Inferior parietal cortex (tissue), 1 donor: ENCODE measurements at regions not wholly inside any gene's neighbourhood (a gene's known extent, or its start where the extent isn't known, plus 50 kb on each side); places are given as distances from the start of the nearest gene placed in this dataset.
"Not testable (repeated sequence)": the region's sequence is repeated elsewhere in the genome, so short reads cannot be mapped to it uniquely, and the experiment has no call there.

Experiments
- DNase-seq: peaks from one replicate; pipeline ENCODE4 v3.0.0-alpha.2; 2016; ENCODE audit errors: extremely low spot score

DNA sequence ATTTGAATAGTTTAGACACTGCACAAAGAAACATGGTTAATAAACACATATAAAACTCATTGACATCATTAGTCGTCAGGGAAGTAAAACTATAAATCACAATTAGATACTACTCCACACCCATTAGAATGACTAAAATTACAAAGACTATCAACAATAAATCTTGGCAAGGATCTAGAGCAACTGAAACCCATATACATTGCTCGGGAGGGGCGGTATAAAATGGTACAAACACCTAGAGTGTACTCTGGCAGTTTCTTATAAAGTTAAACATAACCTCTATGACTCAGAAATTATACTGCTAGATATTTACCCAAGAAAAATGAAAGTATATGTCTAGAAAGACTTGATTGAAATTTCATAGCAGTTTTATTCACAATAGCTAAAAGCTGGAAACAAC, 434.2 kb downstream of the RWDD3 start:
- no peak for DNase-seq

DNA sequence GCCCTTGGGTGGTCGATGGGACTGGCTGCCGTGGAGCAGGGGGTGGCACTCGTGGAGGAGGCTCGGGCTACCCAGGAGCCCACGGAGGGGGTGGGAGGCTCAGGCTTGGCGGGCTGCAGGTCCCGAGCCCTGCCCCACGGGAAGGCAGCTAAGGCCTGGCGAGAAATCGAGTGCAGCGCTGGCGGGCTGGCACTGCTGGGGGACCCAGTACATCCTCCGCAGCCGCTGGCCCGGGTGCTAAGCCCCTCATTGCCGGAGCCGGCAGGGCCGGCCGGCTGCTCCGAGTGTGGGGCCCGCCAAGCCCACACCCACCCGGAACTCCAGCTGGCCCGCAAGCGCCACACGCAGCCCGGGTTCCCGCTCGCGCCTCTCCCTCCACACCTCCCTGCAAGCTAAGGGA, 435.6 kb downstream of the RWDD3 start:
- DNase-seq: not testable (repeated sequence)

DNA sequence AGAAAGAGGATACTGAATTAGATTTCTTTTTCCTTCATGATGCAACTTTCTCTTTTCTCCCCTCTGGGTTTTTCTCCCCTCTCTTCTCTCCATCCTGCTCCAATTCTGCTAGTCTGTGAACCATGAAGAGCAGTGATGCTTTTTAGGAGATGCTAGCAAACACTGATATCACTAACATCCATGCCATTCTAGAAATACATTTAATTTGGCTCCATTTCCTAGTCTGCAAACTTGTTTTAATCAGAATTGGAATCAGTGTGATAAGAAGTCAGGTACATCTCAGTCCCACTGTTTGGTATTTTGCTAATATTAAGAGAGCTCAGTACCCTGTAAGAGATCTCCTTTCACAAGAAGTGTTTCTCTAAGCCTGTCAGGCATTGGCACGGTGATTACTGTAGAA, 437.1 kb downstream of the RWDD3 start:
- DNase-seq: no peak

DNA sequence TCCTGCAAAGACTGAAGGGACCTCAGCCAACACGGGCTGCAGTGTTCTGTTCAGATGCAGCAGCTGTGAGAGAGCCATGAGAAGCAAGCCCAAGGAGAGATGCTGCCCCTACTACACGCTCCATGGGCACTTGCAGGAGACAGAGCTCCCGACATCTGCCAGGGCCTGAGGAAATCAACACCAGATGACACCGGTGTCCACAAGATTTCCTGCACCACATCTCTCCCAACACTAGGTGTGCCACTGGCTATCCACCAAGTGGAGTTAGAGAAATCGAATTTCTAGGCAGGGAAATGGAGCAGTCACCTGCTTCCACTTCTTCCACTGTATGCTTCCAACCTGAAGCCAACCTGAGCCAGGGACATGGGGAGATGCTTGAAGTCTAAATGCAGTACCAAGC, 445.3 kb downstream of the RWDD3 start:
- no peak for DNase-seq

DNA sequence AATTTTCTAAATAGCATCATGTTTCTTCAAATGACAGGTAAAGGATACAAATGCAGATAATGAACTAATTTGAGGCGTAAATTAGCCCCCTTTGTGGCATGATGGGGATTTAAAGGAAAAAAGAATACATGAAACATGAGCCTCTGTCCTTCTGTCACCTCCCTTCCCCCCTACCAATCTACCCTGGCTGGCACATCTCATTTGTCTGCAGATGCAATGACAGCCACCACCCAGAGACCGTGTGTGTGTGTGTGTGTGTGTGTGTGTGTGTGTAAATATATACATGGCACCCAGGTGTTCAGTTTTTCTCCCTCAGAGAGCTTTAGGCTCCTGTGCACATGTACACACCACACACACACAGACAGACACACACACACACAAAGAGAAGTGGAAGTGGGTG, 451.1 kb downstream of the RWDD3 start:
- no peak for DNase-seq

DNA sequence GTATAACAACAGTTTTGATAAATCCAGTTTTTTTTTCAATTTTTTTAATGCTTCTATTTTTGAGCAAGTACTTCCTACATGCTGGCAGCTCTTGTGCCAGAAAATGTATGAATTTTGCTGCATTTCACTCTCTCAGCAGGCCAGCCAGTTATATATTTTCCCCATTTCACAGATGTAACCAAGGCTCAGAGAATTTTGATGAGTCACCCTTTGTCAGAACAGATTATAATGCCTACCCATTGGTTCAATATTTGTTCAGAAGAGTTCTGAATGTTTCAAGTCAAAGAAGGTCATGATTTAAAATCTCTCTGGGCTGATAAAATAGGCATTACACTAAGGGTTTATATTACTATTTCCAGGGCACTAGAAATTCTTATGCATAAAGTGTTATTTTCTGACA, 452.2 kb downstream of the RWDD3 start:
- DNase-seq: no peak

DNA sequence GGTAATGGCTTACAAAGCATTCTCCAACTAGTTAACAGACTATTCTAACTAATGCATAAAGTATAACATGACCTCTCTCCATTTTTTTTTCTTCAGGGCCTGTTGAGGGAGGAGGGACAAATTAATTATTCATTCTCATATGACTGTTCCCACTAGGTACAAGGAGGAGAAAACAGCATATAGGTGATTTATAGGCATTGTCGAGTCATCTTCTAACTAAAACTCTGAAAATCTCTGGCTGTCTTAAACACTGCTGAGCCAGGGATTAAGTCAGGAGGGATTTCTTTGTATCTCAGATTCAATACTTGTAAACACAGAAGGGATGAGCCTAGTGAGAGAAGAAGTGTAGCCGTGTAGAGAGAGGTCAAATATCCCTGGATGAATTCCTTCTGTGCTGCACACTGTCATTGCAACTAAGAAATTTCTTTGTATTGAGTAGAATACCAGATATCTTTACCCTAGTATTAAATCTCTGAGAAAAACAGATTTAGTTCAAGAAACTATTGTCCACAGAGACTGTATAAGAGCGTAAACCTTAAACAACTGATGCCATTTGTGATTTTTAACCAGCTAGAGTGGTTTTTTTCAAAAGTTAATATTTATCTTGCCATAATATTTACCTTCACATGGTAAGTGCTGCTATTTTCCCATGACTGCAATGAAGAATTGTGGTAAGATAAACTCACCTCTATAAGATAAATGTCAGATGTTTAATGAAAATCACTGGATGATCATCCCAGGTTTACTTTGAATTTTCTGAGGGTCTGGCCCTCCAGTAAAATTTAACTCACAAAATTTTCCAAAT, 465.3 kb downstream of the RWDD3 start:
- DNase-seq: no peak

DNA sequence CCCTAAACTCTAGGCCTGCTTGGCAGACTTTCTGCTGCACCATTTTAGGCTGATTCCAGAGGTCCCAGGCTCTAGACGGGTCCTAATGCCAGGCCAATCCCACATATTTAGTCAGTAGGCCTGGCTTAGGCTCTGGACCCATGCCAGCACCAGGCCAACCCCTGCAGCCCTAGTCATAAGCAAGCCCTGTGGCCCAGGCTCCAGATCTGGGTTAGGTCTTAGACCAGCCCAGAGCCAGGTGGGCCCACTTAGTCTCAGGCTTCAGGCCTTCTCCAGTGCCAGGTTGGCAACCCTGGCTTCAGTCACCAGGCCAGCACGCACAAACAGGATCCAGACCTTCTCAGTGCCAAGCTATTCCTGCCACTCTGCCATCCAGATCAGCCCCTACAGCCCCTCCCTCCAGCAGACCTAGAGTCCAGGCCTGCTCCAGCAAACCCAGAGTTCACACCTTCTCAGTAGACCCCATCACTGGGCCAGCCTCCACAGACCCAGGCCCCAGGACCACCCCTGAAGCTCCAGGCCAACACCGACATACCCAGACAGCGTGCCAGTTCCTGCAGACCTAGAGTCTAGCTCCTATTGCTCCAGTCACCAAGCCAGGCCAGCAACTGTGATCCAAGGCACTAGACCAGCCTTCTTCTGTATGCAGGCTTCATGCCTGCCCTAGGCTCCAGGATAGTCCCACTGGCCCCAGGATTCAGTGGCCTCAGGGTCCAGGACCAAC, 467.6 kb downstream of the RWDD3 start:
- DNase-seq: no peak

DNA sequence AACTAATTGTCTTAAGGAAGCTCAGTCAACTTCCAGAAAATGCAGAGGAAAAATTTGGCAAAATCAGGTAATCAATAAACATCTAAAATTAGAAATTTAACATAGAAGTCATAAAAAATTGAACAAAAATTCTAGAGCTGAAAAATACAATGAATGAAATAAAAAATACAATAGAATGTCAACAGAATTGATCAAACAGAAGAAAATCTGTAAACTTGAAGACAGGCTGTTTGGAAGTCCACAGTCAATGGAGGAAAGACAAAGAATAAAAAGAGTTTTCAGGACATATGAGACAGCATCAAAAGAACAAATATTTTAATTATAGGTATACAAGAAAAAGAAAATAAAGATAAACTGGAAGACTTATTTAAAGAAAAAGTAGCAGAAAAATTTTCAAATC, 469.0 kb downstream of the RWDD3 start:
- no peak for DNase-seq

DNA sequence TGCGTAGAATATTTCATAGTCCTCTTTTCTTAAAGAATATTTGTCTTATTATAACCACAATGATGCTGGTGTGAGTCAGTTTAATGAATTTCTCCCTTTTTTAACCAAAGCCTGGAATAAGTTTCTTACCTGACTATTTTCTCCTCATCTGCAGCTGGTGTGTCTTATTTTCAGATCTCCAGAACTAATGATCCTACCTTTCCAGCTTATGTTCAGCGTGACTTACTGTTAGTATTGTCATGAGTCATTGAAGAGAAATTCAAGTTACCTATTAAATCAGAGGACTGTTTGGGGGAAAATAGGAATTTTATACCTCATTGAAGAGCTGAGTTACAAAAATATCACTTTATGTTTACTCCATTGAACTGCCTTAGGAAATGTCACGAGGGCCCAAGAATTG, 482.1 kb downstream of the RWDD3 start:
- DNase-seq: no peak

DNA sequence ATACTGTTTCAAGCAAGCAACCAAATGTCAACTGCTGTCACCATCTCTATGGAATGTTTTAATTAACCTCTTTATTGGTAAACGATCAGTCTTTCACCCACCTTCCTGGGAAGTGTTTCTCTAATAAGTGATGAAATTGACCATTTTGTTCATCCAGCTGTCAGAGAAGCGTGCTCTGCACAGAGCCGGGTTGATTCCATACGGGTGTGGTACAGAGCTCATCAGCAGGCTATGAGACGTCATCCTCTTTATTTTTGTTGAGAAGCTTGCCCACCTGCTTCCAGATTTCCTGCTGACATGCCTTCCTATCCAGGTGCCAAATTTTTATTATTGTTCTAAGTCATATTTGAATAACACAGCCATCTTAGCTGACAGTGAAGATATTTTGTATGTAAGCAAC, 482.5 kb downstream of the RWDD3 start:
- no peak for DNase-seq

DNA sequence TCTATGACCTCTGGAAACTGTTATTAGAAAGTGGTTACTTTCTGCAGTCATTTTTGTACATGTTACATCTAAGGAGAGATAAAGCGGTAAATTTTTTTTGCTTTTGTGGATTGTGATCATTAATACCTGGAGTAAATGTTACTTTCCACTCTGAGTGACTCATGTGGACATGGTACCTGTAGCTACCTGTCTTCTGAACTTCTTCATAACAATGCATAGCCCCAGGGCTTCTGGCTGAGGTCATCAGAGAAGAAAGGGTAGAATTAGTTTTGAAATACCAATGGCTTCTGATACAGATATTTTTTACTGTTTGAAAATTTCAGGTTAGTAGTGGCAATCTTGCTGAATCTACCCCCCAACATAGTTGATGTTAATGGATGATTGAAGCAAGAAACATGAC, 489.3 kb downstream of the RWDD3 start:
- no peak for DNase-seq

DNA sequence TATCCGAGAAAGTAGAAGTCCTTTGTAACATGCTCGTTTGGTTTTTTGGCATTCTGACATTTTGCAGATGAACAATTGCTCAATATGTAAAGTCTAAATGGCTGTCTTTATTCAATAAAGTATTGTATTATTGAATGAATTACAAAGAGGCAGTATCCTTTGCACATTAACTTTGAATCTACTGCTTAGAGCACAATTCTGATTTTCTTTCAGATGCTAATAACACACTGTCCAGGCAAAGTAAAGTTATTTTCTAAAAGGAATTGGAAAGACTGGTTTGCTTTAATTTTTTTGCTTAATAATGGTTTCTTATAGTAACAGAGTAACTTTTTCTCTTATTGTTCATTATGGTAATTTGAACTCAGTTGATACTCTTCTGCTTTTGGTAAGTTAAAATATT, 494.8 kb downstream of the RWDD3 start:
- no peak for DNase-seq

DNA sequence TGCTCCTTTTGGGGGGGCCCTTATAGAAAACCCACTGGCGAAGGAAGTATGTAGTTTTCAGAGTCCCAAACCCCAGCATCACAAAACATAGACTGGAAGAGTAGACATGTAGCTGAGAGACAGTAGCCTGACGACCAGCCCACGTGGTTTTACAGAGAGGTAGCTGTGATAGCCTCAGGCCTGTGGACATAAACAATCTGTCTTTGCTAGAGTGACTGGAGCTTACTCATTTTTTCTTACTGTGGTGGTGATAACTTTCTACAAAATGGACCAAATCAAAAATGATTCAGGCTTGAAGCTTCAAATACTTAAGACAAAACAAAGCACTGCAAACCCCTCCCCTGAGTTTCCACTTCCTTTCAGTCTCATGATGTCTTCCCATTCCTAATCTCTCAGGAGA, 497.0 kb downstream of the RWDD3 start:
- DNase-seq: no peak

DNA sequence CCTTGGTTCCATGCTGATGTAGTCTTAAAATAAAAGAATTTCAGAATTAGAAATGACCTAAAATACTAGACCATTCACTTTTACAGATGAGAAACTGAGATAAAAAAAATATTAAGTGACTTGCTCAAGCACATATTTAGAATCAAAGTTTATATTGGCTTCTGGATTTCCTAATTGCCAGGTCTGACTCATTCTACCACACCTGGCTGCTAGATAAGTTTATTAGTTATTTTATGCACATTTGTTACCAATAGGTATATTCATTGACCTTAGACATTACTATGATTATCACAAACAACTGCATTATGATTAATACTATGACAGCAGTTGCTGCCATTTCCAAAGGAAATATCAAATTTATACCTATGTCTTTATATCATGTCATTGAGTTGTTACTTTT, 497.5 kb downstream of the RWDD3 start:
- DNase-seq: no peak

DNA sequence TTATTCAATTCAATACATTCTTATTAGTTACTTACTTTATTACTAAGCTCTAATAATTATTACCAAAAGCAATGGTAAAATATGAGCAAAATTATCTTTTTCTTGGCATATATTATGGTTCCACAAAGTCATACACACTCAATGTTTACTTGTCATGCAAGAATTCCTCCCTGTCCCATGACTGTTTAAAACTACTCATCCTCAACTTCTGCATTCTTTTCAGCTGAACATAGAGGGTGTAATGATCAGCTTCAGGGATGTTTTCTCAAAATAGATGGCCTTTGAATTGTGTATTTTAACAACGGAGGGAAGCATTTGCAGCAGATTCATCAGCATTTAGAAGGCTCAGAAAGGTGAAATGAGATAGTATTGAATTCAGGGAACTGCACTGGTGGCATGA, 499.0 kb downstream of the RWDD3 start:
- DNase-seq: no peak

DNA sequence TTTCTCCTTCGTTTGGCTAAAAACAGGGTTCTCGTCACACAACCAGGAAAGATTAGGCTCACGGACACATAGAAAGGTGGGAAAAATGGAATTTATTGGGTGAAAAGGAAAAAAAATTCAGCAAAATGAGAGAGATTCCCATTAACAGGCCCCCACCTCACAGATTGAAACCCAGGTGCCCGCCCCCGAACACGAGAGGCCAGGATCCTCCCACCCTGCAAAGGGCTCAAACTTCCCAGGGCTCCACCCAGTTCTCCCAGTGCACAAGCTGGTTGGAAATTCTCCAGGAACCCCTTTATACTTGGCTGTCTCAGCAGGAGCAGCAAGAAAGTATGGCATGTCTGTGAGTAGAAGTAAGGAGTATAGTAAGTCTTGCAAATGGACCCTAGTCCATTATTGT, 499.7 kb downstream of the RWDD3 start:
- DNase-seq: no peak

DNA sequence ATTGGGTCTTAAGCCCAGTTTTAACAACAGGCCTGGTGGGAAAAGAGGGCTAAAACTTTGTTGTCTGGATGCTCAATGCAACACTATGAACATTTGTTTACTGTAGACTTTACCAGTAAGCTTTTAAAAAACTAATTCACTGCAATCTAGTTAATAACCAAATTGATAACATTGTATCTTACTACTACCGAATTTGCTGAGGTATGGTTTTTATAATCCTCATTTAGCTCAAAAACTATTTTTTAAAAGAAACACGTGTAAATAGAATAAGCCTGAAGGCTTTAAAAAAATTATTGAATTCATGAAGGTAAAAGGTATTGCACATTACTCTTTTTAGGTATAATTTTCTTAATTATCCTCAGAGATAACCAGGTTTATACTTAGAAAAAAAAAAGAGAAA, 500.6 kb downstream of the RWDD3 start:
- no peak for DNase-seq

DNA sequence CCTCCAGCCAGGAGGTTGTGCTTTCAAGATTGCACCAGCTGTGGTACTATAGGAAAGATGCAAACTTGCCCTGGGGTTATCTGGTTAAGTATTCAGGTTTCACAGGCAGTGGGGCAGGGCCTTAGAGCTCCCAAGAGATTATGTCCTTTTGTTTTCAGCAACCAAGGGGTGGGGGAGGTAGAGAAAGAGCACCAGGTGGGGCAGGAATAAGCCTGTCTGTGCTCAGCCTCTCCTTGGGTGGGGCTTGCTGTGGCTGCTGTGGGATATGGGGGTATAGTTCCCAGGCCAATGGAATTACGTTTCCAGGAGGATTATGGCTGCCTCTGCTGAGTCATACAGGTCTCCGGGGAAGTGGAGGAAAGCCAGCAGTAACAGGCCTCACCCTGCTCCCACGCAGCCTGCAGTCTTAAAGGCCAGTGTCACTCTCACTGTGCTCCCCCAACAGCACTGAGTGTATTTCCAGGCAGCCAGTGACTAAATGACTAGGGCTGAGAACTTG, 508.6 kb downstream of the RWDD3 start:
- no peak for DNase-seq

DNA sequence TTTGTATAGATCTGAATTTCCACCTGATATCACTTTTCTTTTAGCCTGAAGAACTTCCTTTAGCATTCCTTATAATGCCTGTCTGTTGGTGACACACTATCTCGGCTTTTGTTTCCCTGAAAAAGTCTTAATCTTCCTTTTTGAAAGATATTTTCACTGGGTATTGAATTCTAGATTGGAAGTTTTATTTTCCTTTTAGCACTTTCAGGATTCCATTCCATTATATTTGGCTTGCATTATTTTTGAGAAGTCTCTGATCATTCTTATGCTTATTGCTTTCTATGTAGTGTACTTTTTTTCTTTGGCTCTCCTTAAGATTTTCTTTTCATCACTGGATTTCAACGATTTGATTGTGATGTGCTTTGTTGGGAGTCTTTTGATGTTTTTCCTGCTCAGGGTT, 510.7 kb downstream of the RWDD3 start:
- DNase-seq: no peak

DNA sequence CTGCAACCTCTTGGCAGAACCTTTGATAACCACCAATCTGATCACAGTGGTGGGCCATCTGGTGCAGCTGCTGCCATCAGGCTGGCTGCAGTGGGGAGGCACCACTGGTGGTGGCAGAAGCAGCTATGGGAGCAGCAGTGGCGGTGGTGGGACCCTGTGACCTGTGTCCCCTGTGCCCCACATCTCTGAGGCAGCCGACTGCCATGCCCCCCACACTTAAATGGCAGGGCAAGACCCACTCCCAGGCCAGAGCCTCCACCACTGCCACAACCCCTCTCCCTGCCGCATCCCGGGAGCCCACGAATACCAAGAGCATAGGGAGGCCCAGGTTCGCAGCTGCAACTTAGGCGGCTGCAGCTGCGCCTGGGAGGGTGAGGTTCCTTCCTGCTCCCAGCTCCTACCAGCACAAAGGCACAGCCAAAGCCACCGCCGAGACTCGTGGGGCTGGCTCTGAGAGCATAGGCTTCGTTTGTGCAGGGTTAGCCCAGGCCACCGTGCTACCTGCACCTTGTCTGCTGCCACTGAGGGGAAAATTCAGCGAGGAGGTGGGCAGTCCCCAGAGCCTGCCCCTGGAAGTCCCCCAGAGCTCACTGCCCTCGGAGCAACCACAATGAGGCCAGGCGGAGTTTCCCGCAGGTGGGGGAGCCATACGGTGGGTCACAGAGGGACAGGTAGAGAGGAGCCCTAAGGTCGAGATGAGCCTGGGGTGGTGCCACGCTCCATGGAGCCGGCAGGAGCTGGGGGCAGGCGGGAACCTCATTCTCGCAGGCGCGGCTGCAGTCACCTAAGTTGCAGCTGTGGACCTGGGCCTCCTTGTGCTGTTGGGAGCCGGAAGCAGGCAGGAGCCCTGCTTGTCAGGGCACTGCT, 518.7 kb downstream of the RWDD3 start:
- no peak for DNase-seq

DNA sequence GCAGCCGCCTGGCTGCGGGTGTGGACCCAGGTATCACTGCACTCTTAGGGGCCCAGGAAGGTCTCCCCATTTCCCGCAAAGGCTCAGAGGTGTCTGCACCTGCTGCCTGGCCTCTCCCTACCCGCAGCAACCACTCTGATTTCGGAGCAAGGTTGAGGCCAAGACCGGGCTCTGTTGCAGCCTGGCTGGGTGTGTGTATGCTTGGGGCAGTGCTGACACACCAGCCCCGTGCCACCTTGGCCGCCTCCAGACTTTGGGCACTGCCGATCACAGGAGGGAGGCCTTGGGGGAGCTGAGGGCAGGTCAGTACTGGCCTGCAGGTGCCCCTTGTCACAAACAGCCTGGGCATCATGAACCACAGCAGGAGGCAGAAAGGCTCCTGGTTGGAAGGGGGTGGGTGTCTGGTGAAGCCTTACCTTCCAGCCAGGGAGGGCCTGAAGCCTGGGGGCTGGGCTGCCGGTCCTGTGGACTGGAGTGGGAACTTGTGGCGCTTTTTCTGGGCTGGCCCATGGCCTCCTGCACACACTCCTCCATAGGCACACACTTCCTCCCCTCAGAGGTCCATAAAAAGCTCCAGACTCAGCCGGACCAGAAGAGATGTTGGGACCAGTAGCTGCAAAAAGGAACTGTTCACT, 519.5 kb downstream of the RWDD3 start:
- no peak for DNase-seq
